ENCODE measurements at regions not wholly inside any gene's neighbourhood (a gene's known extent, or its start where the extent isn't known, plus 50 kb on each side); places are given as distances from the start of the nearest gene placed in this dataset.

DNA sequence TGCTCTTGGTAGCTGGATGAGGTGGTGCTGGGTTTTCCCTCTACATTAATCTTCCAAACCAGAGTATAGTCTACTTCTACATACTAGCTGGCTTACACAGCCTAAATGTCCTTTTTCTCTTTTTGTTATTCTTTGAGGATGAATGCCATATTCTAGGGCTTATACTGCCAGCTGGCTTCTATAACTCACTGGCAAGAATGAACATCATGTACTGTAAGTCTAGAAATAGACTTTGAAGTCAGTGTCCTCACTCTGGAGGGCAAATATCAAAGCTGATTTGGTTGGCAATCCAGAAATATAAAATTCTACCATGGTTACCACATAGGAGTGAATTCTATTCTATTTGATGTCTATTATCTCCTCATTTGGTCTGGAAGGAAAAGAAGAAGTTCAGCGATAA, 251.7 kb upstream of the TYRP1 start:
- Histone ChIP-seq H3K27me3 (replicated peaks; ENCODE audit: insufficient read depth, low read depth, low read length, poor library complexity) (no peaks in the 10 kb centered on the region), H3K36me3 (ENCODE audit: insufficient read depth, low read length, poor library complexity, severe bottlenecking) (no peaks in the 10 kb centered on the region), H3K4me1 (ENCODE audit: insufficient read depth, low read length, poor library complexity, severe bottlenecking) (no peaks in the 10 kb centered on the region), H3K27ac (ENCODE audit: low read depth, low read length, poor library complexity, severe bottlenecking) (no peak overlapping the region), H3K9me3 (ENCODE audit: low read depth, low read length, poor library complexity, severe bottlenecking) (no peaks in the 10 kb centered on the region), H3K4me3 (ENCODE audit: low read depth, low read length, poor library complexity, severe bottlenecking) (no peak overlapping the region)
- no TSS peak for BruUV-seq (replicated peaks)
- CTCF ChIA-PET, result no interaction called here
- intact Hi-C loops (cut with micrococcal nuclease; ENCODE audit: unreplicated experiment), result no loop called here
- DNase-seq (ENCODE audit: low spot score), result no peak
- POLR2A ChIA-PET (ENCODE audit: low non-redundant PET), result no interaction called here
- TF ChIP-seq EZH2 (IDR thresholded peaks at IDR 0.05; ENCODE audit: borderline replicate concordance, low read depth, low read length, poor library complexity, severe bottlenecking) (no peak), CTCF (conservative IDR thresholded peaks at IDR 0.05; ENCODE audit: low read depth, low read length) (no peak)

- CTCF ChIA-PET, result no interaction called here
Measured at GRCh38 chr9:12448246-12448645, 244.9 kb upstream of the TYRP1 start.

GRCh38 chr9:12457237-12457636, 235.9 kb upstream of the TYRP1 start:
- no peaks in the 10 kb centered on the region for H3K27me3 ChIP-seq (replicated peaks; ENCODE audit: insufficient read depth, low read depth, low read length, poor library complexity)
- intact Hi-C loops (cut with micrococcal nuclease; ENCODE audit: unreplicated experiment), result no loop called here
- ChIA-PET POLR2A (ENCODE audit: low non-redundant PET) (no interaction called here), CTCF (interaction anchor here (0.7 kb wide), 1 partner anchor 8 kb away, joined by 3 read pairs; no protein-coding TSS in a partner anchor)
- BruUV-seq (replicated peaks), result no TSS peak
- TF ChIP-seq CTCF (conservative IDR thresholded peaks at IDR 0.05; ENCODE audit: low read depth, low read length), result no peak
- TF ChIP-seq EZH2 (IDR thresholded peaks at IDR 0.05; ENCODE audit: borderline replicate concordance, low read depth, low read length, poor library complexity, severe bottlenecking), result no peak
- no peak overlapping the region for H3K27ac ChIP-seq (ENCODE audit: low read depth, low read length, poor library complexity, severe bottlenecking)
- H3K36me3 ChIP-seq (ENCODE audit: insufficient read depth, low read length, poor library complexity, severe bottlenecking), result no peaks in the 10 kb centered on the region
- H3K4me3 ChIP-seq (ENCODE audit: low read depth, low read length, poor library complexity, severe bottlenecking), result no peak overlapping the region
- H3K9me3 ChIP-seq (ENCODE audit: low read depth, low read length, poor library complexity, severe bottlenecking), result no peaks in the 10 kb centered on the region
- H3K4me1 ChIP-seq (ENCODE audit: insufficient read depth, low read length, poor library complexity, severe bottlenecking), result no peaks in the 10 kb centered on the region
- no peak for DNase-seq (ENCODE audit: low spot score)

More at GRCh38 chr9:12448246-12448645, 244.9 kb upstream of the TYRP1 start:
- Histone ChIP-seq H3K9me3 (ENCODE audit: low read depth, low read length, poor library complexity, severe bottlenecking) (no peaks in the 10 kb centered on the region), H3K27me3 (replicated peaks; ENCODE audit: insufficient read depth, low read depth, low read length, poor library complexity) (no peaks in the 10 kb centered on the region), H3K27ac (ENCODE audit: low read depth, low read length, poor library complexity, severe bottlenecking) (no peak overlapping the region), H3K36me3 (ENCODE audit: insufficient read depth, low read length, poor library complexity, severe bottlenecking) (no peaks in the 10 kb centered on the region), H3K4me1 (ENCODE audit: insufficient read depth, low read length, poor library complexity, severe bottlenecking) (no peaks in the 10 kb centered on the region), H3K4me3 (ENCODE audit: low read depth, low read length, poor library complexity, severe bottlenecking) (no peak overlapping the region)
- POLR2A ChIA-PET (ENCODE audit: low non-redundant PET), result no interaction called here
- DNase-seq (ENCODE audit: low spot score), result no peak
- no TSS peak for BruUV-seq (replicated peaks)
- no peak for TF ChIP-seq EZH2 (IDR thresholded peaks at IDR 0.05; ENCODE audit: borderline replicate concordance, low read depth, low read length, poor library complexity, severe bottlenecking)
- no peak for TF ChIP-seq CTCF (conservative IDR thresholded peaks at IDR 0.05; ENCODE audit: low read depth, low read length)
- intact Hi-C loops (cut with micrococcal nuclease; ENCODE audit: unreplicated experiment), result no loop called here
